ENCODE measurements at regions not wholly inside any gene's neighbourhood (a gene's known extent, or its start where the extent isn't known, plus 50 kb on each side); places are given as distances from the start of the nearest gene placed in this dataset.

DNA sequence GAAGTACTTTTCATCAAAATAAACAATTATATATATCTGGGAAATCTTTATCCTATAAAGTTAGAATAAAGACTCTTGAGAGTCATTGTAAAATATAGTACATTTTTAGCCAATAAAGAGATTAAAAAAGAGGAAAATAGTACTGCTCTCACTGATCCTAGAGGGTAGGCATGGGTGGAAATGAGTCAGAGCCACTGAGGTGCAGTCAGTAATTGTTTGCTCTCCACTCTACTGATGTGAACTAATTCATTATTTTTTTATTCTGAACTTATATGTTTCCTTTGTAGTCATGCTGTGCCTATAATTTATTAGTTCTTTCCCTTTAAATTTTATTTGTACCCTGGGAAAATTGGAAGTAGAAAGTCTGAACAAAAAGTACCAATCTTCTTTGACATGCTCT is 1359.4 kb upstream of the GJE1 start:
- no peaks in the 10 kb centered on the region for H3K27me3 ChIP-seq (replicated peaks; ENCODE audit: insufficient read depth, low read length)
- no peak overlapping the region for H3K4me3 ChIP-seq (ENCODE audit: low read length)
- peaks cover 5% of the 10 kb centered on the region; the same call in 1 of the 2 replicates for H3F3A ChIP-seq (ENCODE audit: insufficient read depth, low read length)
- H4K20me1 ChIP-seq (ENCODE audit: insufficient read depth, low read length): no peaks in the 10 kb centered on the region
- H3K4me1 ChIP-seq (ENCODE audit: low read length): peaks cover 13% of the 10 kb centered on the region
- H3K9me3 ChIP-seq (replicated peaks; ENCODE audit: insufficient read depth, low read length): no peaks in the 10 kb centered on the region
- no peaks in the 10 kb centered on the region for H3K79me2 ChIP-seq (ENCODE audit: low read length)
- H3K27ac ChIP-seq (ENCODE audit: low read length): no peak overlapping the region
- DNase-seq: no peak
- no peak overlapping the region for H3K9ac ChIP-seq (ENCODE audit: low read length)
- no peaks in the 10 kb centered on the region for H3K9me2 ChIP-seq (replicated peaks; ENCODE audit: insufficient read depth, low read length)
- no peak overlapping the region for H3K4me2 ChIP-seq (ENCODE audit: low read depth, low read length)
- H2AFZ ChIP-seq (ENCODE audit: low read length): no peak overlapping the region
- TF ChIP-seq EZH2 (optimal IDR thresholded peaks at IDR 0.05; ENCODE audit: low read depth, low read length): no peak
- no peak for TF ChIP-seq EZH2phosphoT487 (IDR thresholded peaks at IDR 0.05; ENCODE audit: low read length)
- no peak for TF ChIP-seq CTCF (IDR thresholded peaks at IDR 0.05; ENCODE audit: low read length)
- H3K36me3 ChIP-seq (replicated peaks; ENCODE audit: insufficient read depth, low read length): no peaks in the 10 kb centered on the region

- H3K9me2 ChIP-seq (replicated peaks; ENCODE audit: insufficient read depth, low read length): no peaks in the 10 kb centered on the region
- no peak overlapping the region for H3K27ac ChIP-seq (ENCODE audit: low read length)
- H3K4me2 ChIP-seq (ENCODE audit: low read depth, low read length): no peak overlapping the region
- no peaks in the 10 kb centered on the region for H3K27me3 ChIP-seq (replicated peaks; ENCODE audit: insufficient read depth, low read length)
- H3K4me1 ChIP-seq (ENCODE audit: low read length): peaks cover 13% of the 10 kb centered on the region
- H3K36me3 ChIP-seq (replicated peaks; ENCODE audit: insufficient read depth, low read length): no peaks in the 10 kb centered on the region
- peaks cover 5% of the 10 kb centered on the region; the same call in 1 of the 2 replicates for H3F3A ChIP-seq (ENCODE audit: insufficient read depth, low read length)
- no peaks in the 10 kb centered on the region for H3K9me3 ChIP-seq (replicated peaks; ENCODE audit: insufficient read depth, low read length)
- no peak overlapping the region for H2AFZ ChIP-seq (ENCODE audit: low read length)
- no peaks in the 10 kb centered on the region for H3K79me2 ChIP-seq (ENCODE audit: low read length)
- no peak overlapping the region for H3K4me3 ChIP-seq (ENCODE audit: low read length)
- no peak for DNase-seq
- no peak for TF ChIP-seq EZH2 (optimal IDR thresholded peaks at IDR 0.05; ENCODE audit: low read depth, low read length)
- TF ChIP-seq EZH2phosphoT487 (IDR thresholded peaks at IDR 0.05; ENCODE audit: low read length): no peak
- no peak for TF ChIP-seq CTCF (IDR thresholded peaks at IDR 0.05; ENCODE audit: low read length)
- no peak overlapping the region for H3K9ac ChIP-seq (ENCODE audit: low read length)
- no peaks in the 10 kb centered on the region for H4K20me1 ChIP-seq (ENCODE audit: insufficient read depth, low read length)
Measured at GRCh38 chr6:140772576-140772975, 1360.1 kb upstream of the GJE1 start.

GRCh38 chr6:140768133-140768532 is 1364.6 kb upstream of the GJE1 start:
- DNase-seq: no peak
- no peaks in the 10 kb centered on the region for H3K9me2 ChIP-seq (replicated peaks; ENCODE audit: insufficient read depth, low read length)
- no peaks in the 10 kb centered on the region for H3K36me3 ChIP-seq (replicated peaks; ENCODE audit: insufficient read depth, low read length)
- no peaks in the 10 kb centered on the region for H3K27me3 ChIP-seq (replicated peaks; ENCODE audit: insufficient read depth, low read length)
- H3K4me2 ChIP-seq (ENCODE audit: low read depth, low read length): no peak overlapping the region
- H3K27ac ChIP-seq (ENCODE audit: low read length): no peak overlapping the region
- H3K9me3 ChIP-seq (replicated peaks; ENCODE audit: insufficient read depth, low read length): no peaks in the 10 kb centered on the region
- H3K4me3 ChIP-seq (ENCODE audit: low read length): no peak overlapping the region
- no peak overlapping the region for H2AFZ ChIP-seq (ENCODE audit: low read length)
- no peaks in the 10 kb centered on the region for H3K4me1 ChIP-seq (ENCODE audit: low read length)
- no peak overlapping the region for H3K9ac ChIP-seq (ENCODE audit: low read length)
- no peak for TF ChIP-seq EZH2 (optimal IDR thresholded peaks at IDR 0.05; ENCODE audit: low read depth, low read length)
- TF ChIP-seq EZH2phosphoT487 (IDR thresholded peaks at IDR 0.05; ENCODE audit: low read length): no peak
- TF ChIP-seq CTCF (IDR thresholded peaks at IDR 0.05; ENCODE audit: low read length): no peak
- H3F3A ChIP-seq (ENCODE audit: insufficient read depth, low read length): no peaks in the 10 kb centered on the region
- H4K20me1 ChIP-seq (ENCODE audit: insufficient read depth, low read length): no peaks in the 10 kb centered on the region
- H3K79me2 ChIP-seq (ENCODE audit: low read length): no peaks in the 10 kb centered on the region
